Brain microvascular endothelial cell (primary cell): ENCODE measurements at regions not wholly inside any gene's neighbourhood (a gene's known extent, or its start where the extent isn't known, plus 50 kb on each side); places are given as distances from the start of the nearest gene placed in this dataset.
"Not testable (repeated sequence)": the region's sequence is repeated elsewhere in the genome, so short reads cannot be mapped to it uniquely, and the experiment has no call there.

Source experiments
- DNase-seq: peaks from one replicate; pipeline ENCODE4 v3.0.0-alpha.2; 2020
- H3K27ac ChIP-seq: fragments of 250-450 bp; sonication (Bioruptor Pico); 2 replicates; pipeline ENCODE4 v1.5.1; 2020; ENCODE audit warnings: mild to moderate bottlenecking, moderate library complexity
- H3K27me3 ChIP-seq: fragments of 250-450 bp; sonication (Bioruptor Pico); replicated peaks from 2 replicates; pipeline ENCODE4 v1.5.1; 2020; ENCODE audit warnings: mild to moderate bottlenecking
- H3K36me3 ChIP-seq: fragments of 250-450 bp; sonication (Bioruptor Pico); replicated peaks from 2 replicates; pipeline ENCODE4 v1.5.1; 2020; ENCODE audit warnings: mild to moderate bottlenecking
- H3K4me3 ChIP-seq: 2 replicates; pipeline ENCODE4 v1.5.1; 2011; ENCODE audit warnings: low read depth, mild to moderate bottlenecking, control low read depth, low read length, moderate library complexity
- CTCF ChIP-seq: IDR thresholded peaks from 2 replicates; pipeline ENCODE4 v1.5.1; 2011; ENCODE audit warnings: low read depth, mild to moderate bottlenecking, moderate library complexity, low read length, control low read depth, inconsistent platforms; ENCODE audit errors: missing control alignments
- in situ Hi-C: cut with HindIII; loops from 2 replicates; pipeline ENCODE4 v1.10.0; 2017; ENCODE audit warnings: low sequenced_read_pairs, low pct_ligation_motif_present

DNA sequence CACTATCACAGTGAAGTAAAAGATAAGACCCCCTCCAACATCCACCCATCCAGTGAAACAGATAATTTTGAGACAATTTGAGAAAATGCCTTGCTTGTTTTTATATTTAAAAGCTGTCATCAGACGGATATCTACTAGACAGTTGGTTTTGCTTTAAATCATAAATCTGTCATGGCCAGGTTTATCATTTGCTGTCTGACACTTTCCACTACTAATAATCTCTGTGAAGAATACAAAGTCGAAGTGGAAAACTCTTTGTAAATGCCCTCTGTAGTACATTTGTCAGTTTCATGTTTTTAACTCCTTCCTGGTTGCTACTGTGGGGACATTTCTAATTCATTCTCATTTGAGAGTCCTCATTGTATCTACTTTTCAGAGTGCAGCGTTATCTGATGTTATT lies 1606.2 kb upstream of the PCDH7 start:
- Histone ChIP-seq H3K4me3 (no peak overlapping the region), H3K27me3 (no peaks in the 10 kb centered on the region), H3K27ac (no peak overlapping the region), H3K36me3 (no peaks in the 10 kb centered on the region)
- in situ Hi-C loops = no loop called here
- no peak for DNase-seq
- TF ChIP-seq CTCF = no peak

- H3K27me3 ChIP-seq, H3K36me3 ChIP-seq, in situ Hi-C loops, DNase-seq, H3K27ac ChIP-seq, H3K4me3 ChIP-seq: not testable (repeated sequence)
These were observed 1602.9 kb upstream of the PCDH7 start for GRCh38 chr4:29117231-29117722.

GRCh38 chr4:29121586-29121985 lies 1598.6 kb upstream of the PCDH7 start:
- TF ChIP-seq CTCF = no peak
- Histone ChIP-seq H3K27ac (no peak overlapping the region), H3K36me3 (no peaks in the 10 kb centered on the region), H3K4me3 (no peak overlapping the region), H3K27me3 (no peaks in the 10 kb centered on the region)
- DNase-seq = no peak
- in situ Hi-C loops = no loop called here

GRCh38 chr4:29128810-29129209 lies 1591.4 kb upstream of the PCDH7 start:
- no peak overlapping the region for H3K27ac ChIP-seq
- no peak for DNase-seq
- no peak for TF ChIP-seq CTCF
- H3K36me3 ChIP-seq = no peaks in the 10 kb centered on the region
- no peak overlapping the region for H3K4me3 ChIP-seq
- no peaks in the 10 kb centered on the region for H3K27me3 ChIP-seq
- in situ Hi-C loops = no loop called here

GRCh38 chr4:29131304-29131703 lies 1588.9 kb upstream of the PCDH7 start:
- H3K36me3 ChIP-seq = no peaks in the 10 kb centered on the region
- TF ChIP-seq CTCF = no peak
- in situ Hi-C loops = no loop called here
- no peak overlapping the region for H3K27ac ChIP-seq
- H3K4me3 ChIP-seq = no peak overlapping the region
- no peak for DNase-seq
- H3K27me3 ChIP-seq = no peaks in the 10 kb centered on the region

DNA sequence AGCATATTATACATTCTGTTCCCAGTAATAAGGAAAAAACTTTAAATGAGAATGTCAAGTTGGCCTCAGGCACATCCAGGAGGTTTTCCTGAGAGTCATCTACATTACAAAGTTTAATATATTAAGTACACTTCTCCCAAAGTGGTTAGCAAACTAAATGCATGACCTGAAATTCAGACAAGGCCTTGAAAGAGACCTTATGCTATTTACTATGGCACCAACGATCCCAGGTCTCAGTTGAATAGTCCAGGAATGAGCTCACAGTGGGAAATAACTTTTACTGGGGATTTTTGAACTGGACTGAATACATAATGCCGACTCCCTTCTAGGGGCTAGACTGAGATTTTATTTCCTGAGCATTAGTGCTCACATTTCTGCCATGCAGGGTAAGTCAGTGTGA lies 1577.5 kb upstream of the PCDH7 start:
- H3K4me3 ChIP-seq = no peak overlapping the region
- no peaks in the 10 kb centered on the region for H3K27me3 ChIP-seq
- DNase-seq = no peak
- no peak overlapping the region for H3K27ac ChIP-seq
- no peak for TF ChIP-seq CTCF
- in situ Hi-C loops = no loop called here
- H3K36me3 ChIP-seq = no peaks in the 10 kb centered on the region

- Histone ChIP-seq H3K36me3 (no peaks in the 10 kb centered on the region), H3K27me3 (no peaks in the 10 kb centered on the region), H3K27ac (no peak overlapping the region), H3K4me3 (no peak overlapping the region)
- TF ChIP-seq CTCF = no peak
- no peak for DNase-seq
- in situ Hi-C loops = no loop called here
These were observed 1568.6 kb upstream of the PCDH7 start for GRCh38 chr4:29151584-29151983.
